Osteoblast (primary cell): ENCODE measurements at regions not wholly inside any gene's neighbourhood (a gene's known extent, or its start where the extent isn't known, plus 50 kb on each side); places are given as distances from the start of the nearest gene placed in this dataset.

ENCODE experiments used
- DNase-seq: peaks from one replicate; pipeline ENCODE4 v3.0.0; 2011; ENCODE audit warnings: low spot score, mixed read lengths; ENCODE audit not compliant: insufficient read length; ENCODE audit errors: missing footprints
- H2AFZ ChIP-seq: 2 replicates; pipeline ENCODE4 v1.6.0; 2011; ENCODE audit warnings: mild to moderate bottlenecking, low read length
- H3K27ac ChIP-seq: 2 replicates; pipeline ENCODE4 v1.5.1; 2011; ENCODE audit warnings: mild to moderate bottlenecking, low read depth, low read length, moderate library complexity
- H3K27me3 ChIP-seq: 2 replicates; pipeline ENCODE4 v1.6.0; 2012; ENCODE audit warnings: mild to moderate bottlenecking, control low read depth, inconsistent platforms, low read length, moderate library complexity; ENCODE audit not compliant: insufficient read depth
- H3K36me3 ChIP-seq: 2 replicates; pipeline ENCODE4 v1.5.1; 2011; ENCODE audit warnings: mild to moderate bottlenecking, low read length, control low read depth, moderate library complexity; ENCODE audit not compliant: insufficient read depth
- H3K4me1 ChIP-seq: 2 replicates; pipeline ENCODE4 v1.5.1; 2011; ENCODE audit warnings: mild to moderate bottlenecking, low read length, control low read depth, moderate library complexity; ENCODE audit not compliant: insufficient read depth
- H3K4me2 ChIP-seq: 2 replicates; pipeline ENCODE4 v1.6.0; 2011; ENCODE audit warnings: mild to moderate bottlenecking, low read length; ENCODE audit not compliant: insufficient read depth
- H3K4me3 ChIP-seq: fragments of 200-600 bp; sonication (generic); 3 replicates; pipeline ENCODE4 v1.5.1; 2012; ENCODE audit warnings: mild to moderate bottlenecking, low read length, inconsistent platforms; ENCODE audit not compliant: insufficient read depth
- H3K79me2 ChIP-seq: 2 replicates; pipeline ENCODE4 v1.6.0; 2012; ENCODE audit warnings: mild to moderate bottlenecking, low read length, control low read depth, inconsistent platforms; ENCODE audit not compliant: insufficient read depth
- H3K9me3 ChIP-seq: 2 replicates; pipeline ENCODE4 v1.5.1; 2011; ENCODE audit warnings: low read depth, low read length, control low read depth
- H4K20me1 ChIP-seq: 2 replicates; pipeline ENCODE4 v1.6.0; 2012; ENCODE audit warnings: mild to moderate bottlenecking, low read length, control low read depth; ENCODE audit not compliant: insufficient read depth
- TF ChIP-seq, protein P1 (sequence below): IDR thresholded peaks from 2 replicates; pipeline ENCODE4 v1.5.1; 2011; ENCODE audit warnings: mild to moderate bottlenecking, low read depth, low read length, moderate library complexity; ENCODE audit errors: extremely low read depth

DNA sequence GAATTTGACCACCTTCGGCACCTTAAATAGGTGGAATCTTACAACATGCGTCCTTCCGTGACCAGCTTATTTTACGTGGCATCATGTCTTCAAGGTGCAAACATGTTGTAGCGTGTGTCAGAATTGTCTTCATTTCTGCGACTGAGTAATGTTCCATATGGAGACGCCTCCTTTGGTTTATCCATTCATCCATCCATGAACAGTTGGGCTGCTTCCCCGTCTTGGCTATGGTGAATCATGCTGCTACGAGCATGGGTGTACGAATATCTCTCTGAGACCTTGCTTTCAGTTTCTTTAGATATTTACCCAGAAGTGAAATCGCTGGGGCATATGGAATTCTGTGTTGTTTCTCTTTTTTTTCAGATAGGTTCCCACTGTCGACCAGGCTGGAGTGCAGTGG, 391.9 kb upstream of the IRX2 start:
- H3K4me1 ChIP-seq: no peaks in the 10 kb centered on the region

DNA sequence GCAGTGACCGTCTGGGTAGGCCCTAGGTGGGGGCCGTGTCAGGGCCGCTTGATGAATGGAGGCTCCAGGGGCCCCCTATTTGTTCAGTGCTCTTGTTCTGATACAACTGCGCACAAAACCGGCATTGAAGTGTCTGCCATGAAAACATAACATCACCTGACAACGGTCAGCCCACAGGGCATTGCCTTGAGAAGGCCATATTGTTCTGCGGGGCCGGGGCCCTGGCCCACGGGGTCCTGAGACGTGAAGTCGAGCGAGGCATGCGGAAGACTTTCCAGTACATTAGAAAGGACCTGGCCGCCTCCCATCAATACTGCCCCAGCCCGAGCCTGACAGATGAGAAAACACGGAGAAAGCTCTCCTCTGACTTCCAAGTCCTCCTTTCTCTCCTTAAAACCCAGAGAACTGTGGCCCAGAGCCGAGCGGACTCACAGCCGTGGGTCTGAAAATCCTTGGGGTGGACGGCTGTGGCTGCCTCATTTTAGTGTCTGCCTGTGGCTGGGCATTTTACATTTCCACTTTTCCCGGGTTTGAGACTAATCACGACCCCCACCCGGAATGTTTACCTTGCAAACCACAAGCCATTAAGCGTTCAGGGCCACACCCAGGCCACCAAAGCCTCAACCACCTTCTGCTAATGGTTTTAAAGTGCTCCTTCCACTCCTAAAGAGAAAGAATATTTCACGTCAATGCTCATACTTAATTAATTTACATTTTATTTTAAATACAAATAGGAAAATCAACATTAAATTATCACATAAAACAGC, 391.0 kb upstream of the IRX2 start:
- Histone ChIP-seq H3K36me3 (no peaks in the 10 kb centered on the region), H3K4me3 (no peak overlapping the region), H3K79me2 (no peaks in the 10 kb centered on the region), H2AFZ (no peak overlapping the region), H3K27ac (no peak overlapping the region), H3K9me3 (peaks cover 2% of the 10 kb centered on the region), H4K20me1 (no peaks in the 10 kb centered on the region), H3K4me2 (no peak overlapping the region), H3K4me1 (no peaks in the 10 kb centered on the region), H3K27me3 (no peaks in the 10 kb centered on the region)
- TF ChIP-seq, protein P1, sequence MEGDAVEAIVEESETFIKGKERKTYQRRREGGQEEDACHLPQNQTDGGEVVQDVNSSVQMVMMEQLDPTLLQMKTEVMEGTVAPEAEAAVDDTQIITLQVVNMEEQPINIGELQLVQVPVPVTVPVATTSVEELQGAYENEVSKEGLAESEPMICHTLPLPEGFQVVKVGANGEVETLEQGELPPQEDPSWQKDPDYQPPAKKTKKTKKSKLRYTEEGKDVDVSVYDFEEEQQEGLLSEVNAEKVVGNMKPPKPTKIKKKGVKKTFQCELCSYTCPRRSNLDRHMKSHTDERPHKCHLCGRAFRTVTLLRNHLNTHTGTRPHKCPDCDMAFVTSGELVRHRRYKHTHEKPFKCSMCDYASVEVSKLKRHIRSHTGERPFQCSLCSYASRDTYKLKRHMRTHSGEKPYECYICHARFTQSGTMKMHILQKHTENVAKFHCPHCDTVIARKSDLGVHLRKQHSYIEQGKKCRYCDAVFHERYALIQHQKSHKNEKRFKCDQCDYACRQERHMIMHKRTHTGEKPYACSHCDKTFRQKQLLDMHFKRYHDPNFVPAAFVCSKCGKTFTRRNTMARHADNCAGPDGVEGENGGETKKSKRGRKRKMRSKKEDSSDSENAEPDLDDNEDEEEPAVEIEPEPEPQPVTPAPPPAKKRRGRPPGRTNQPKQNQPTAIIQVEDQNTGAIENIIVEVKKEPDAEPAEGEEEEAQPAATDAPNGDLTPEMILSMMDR: no peak
- no peak for DNase-seq

More for the DNA sequence above, 391.9 kb upstream of the IRX2 start:
- Histone ChIP-seq H2AFZ (no peak overlapping the region), H3K4me2 (no peak overlapping the region), H4K20me1 (no peaks in the 10 kb centered on the region), H3K27me3 (no peaks in the 10 kb centered on the region), H3K36me3 (no peaks in the 10 kb centered on the region), H3K79me2 (no peaks in the 10 kb centered on the region), H3K27ac (no peak overlapping the region), H3K4me3 (no peak overlapping the region), H3K9me3 (peaks cover 2% of the 10 kb centered on the region)
- DNase-seq: no peak
- TF ChIP-seq, protein P1: no peak

DNA sequence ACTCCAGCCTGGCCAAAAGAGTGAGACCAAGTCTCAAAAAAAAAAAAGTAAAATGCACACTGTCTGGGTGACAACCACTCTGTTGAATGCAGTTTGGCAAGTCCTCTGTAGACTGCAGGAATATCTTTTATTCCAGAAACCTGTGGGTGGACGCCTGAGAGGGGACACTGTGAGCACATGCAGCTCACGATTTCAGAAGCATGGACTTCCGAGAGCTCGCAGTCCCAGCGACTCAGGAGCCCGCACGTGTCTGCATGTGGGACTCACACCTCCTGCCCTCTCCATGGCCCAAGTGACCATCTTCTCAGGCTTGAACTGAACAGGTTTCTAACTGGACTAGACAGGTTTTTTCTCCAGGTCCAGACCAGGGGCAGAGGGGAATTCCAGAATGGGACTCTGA, 388.6 kb upstream of the IRX2 start:
- H4K20me1 ChIP-seq: no peaks in the 10 kb centered on the region
- TF ChIP-seq, protein P1: no peak
- DNase-seq: no peak
- no peaks in the 10 kb centered on the region for H3K27me3 ChIP-seq
- no peak overlapping the region for H3K27ac ChIP-seq
- H3K79me2 ChIP-seq: no peaks in the 10 kb centered on the region
- no peak overlapping the region for H2AFZ ChIP-seq
- H3K36me3 ChIP-seq: no peaks in the 10 kb centered on the region
- no peak overlapping the region for H3K4me3 ChIP-seq
- peaks cover 5% of the 10 kb centered on the region for H3K9me3 ChIP-seq
- H3K4me1 ChIP-seq: no peaks in the 10 kb centered on the region
- H3K4me2 ChIP-seq: no peak overlapping the region

DNA sequence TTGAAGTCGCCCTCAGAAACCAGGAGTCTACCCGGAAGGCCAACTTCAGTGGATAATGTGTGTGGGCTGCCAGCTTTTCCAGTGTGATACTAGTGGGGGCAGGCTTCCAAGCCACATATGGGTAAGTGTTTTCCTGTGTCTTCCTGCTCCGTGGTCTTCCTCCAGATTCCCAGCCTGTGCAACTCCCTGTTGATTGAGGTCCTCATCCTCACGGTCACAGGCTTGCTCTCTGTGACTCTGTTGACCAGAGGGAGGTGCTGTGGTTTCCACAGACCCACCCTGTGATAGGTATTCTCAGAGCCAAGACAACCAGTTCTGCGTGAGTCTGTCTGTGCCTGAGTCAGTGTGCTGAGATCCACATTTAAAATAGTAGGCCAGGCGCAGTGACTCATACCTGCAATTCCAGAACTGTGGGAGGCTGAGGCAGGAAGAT, 388.0 kb upstream of the IRX2 start:
- no peak for DNase-seq
- Histone ChIP-seq H3K36me3 (no peaks in the 10 kb centered on the region), H3K9me3 (peaks cover 5% of the 10 kb centered on the region), H3K4me1 (no peaks in the 10 kb centered on the region), H3K79me2 (no peaks in the 10 kb centered on the region), H4K20me1 (no peaks in the 10 kb centered on the region), H3K4me2 (no peak overlapping the region), H3K27me3 (no peaks in the 10 kb centered on the region), H3K27ac (no peak overlapping the region), H3K4me3 (no peak overlapping the region), H2AFZ (no peak overlapping the region)
- TF ChIP-seq, protein P1: no peak
